Ovary (tissue), 7 donors: ENCODE measurements at regions not wholly inside any gene's neighbourhood (a gene's known extent, or its start where the extent isn't known, plus 50 kb on each side); places are given as distances from the start of the nearest gene placed in this dataset.

Source experiments
- DNase-seq, 5 donors: peaks; one replicate each; pipeline ENCODE4 v3.0.0-alpha.2; 2019 to 2020
- H3K27ac ChIP-seq, 2 donors: fragments of 200-600 bp; one replicate each; pipeline versions ENCODE4 v1.5.1 to v1.8.0; 2019 to 2022
- H3K27me3 ChIP-seq: fragments of 200-600 bp; one replicate; pipeline ENCODE4 v1.8.0; 2022
- H3K36me3 ChIP-seq: fragments of 200-600 bp; sonication (generic); one replicate; pipeline ENCODE4 v1.5.1; 2019
- H3K4me1 ChIP-seq: one replicate; pipeline ENCODE4 v1.8.1; 2013; ENCODE audit warnings: mild to moderate bottlenecking, moderate library complexity; ENCODE audit not compliant: insufficient read depth
- H3K4me3 ChIP-seq: fragments of 200-600 bp; sonication (generic); one replicate; pipeline ENCODE4 v1.5.1; 2017
- H3K9me3 ChIP-seq, 2 donors: fragments of 200-600 bp in 1 of 2; sonication (generic) in 1 of 2; one replicate each; pipeline versions ENCODE4 v1.5.1 to v1.8.1; 2013 to 2019; ENCODE audit warnings: mild to moderate bottlenecking in 1 of 2, moderate library complexity in 1 of 2
- EP300 ChIP-seq: sonication (generic); formaldehyde crosslinking; IDR thresholded peaks from one replicate; pipeline ENCODE4 v1.6.1; 2017; ENCODE audit warnings: antibody characterized with exemption
- POLR2A ChIP-seq: fragments of 450-650 bp; IDR thresholded peaks from one replicate; pipeline ENCODE4 v1.6.1; 2017; ENCODE audit warnings: antibody characterized with exemption, mild to moderate bottlenecking, moderate library complexity
- WGBS, 3 donors: extraction: QIAGEN DNeasy Blood & Tissue Kit in 1 of 3; methylation state at CpG; one replicate each; pipeline versions ENCODE4 v1.1.5 to v1.1.7; 2013 to 2017; 5-methylcytosine and 5-hydroxymethylcytosine counted together
- intact Hi-C, 4 donors: fragments of 100-400 bp; cut with DNase I; formaldehyde crosslinking; loops; one replicate each; pipeline versions ENCODE4 v1.11.0 to v1.15.1; 2022 to 2023
- TF ChIP-seq, protein P1 (sequence below), 3 donors: fragments of 450-650 bp in 2 of 3; fragments of 200-600 bp in 1 of 3; IDR thresholded peaks; one replicate each; pipeline versions ENCODE4 v1.5.1 to v1.8.0; 2016 to 2022; ENCODE audit warnings: antibody characterized with exemption in 3 of 3, mild to moderate bottlenecking in 1 of 3
- donor health status: DM: no; HTN: no; CAD: no; lungs with moderate emphysema.
- donor health status: DM: no; HTN: no; CAD: no.
- donor health status: Bipolar disorder and iron deficiency.
- donor health status: DM: no; HTN: no; CAD: no.
- donor health status: DM: yes; HTN: yes; CAD: no.

DNA sequence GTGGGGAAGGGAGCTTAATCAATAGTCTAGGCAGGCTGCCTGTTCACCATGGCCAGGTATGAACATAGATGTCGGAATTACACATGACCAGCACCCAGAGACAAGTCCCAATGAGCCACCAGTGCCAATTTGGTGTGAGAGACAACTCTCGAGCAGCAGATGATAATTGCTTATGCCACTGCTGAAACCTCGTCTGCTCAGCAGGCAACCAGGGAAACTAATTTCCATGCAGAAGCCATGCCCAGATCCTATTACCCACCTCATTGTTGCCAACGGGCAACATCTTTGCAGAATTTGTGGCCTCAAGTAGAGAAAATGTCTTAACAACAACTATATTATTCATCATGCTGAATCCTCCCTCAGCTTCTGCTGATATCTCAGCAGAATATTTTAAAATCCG, 84.9 kb downstream of the CGGBP1 start:
- TF ChIP-seq, protein P1, sequence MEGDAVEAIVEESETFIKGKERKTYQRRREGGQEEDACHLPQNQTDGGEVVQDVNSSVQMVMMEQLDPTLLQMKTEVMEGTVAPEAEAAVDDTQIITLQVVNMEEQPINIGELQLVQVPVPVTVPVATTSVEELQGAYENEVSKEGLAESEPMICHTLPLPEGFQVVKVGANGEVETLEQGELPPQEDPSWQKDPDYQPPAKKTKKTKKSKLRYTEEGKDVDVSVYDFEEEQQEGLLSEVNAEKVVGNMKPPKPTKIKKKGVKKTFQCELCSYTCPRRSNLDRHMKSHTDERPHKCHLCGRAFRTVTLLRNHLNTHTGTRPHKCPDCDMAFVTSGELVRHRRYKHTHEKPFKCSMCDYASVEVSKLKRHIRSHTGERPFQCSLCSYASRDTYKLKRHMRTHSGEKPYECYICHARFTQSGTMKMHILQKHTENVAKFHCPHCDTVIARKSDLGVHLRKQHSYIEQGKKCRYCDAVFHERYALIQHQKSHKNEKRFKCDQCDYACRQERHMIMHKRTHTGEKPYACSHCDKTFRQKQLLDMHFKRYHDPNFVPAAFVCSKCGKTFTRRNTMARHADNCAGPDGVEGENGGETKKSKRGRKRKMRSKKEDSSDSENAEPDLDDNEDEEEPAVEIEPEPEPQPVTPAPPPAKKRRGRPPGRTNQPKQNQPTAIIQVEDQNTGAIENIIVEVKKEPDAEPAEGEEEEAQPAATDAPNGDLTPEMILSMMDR (IDR thresholded peaks at IDR 0.05): no peak
- TF ChIP-seq POLR2A: no peak
- TF ChIP-seq EP300: no peak
- no peak overlapping the region for H3K27ac ChIP-seq
- no peaks in the 10 kb centered on the region for H3K27me3 ChIP-seq
- no peaks in the 10 kb centered on the region for H3K4me1 ChIP-seq
- H3K9me3 ChIP-seq: peaks cover 0 to 5% of the 10 kb centered on the region in 2 donors
- intact Hi-C loops: no loop called here
- no peak for DNase-seq
- no peaks in the 10 kb centered on the region for H3K36me3 ChIP-seq
- WGBS, 3 donors: 71 to 76% (median 74%) methylated on average over 5 of the region's 5 CpGs
- no peak overlapping the region for H3K4me3 ChIP-seq

DNA sequence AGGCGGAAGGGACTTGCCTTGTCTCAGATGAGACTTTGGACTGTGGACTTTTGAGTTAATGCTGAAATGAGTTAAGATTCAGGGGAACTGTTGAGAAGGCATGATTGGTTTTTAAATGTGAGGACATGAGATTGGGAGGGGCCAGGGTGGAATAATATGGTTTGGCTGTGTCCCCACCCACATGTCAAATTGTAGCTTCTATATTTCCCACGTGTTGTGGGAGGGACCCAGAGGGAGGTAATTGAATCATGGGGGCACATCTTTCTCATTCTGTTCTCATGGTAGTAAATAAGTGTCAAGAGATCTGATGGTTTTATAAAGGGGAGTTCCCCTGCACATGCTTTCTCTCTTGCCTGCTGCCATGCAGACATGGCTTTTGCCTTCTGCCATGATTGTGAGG, 89.2 kb downstream of the CGGBP1 start:
- Histone ChIP-seq H3K4me1 (no peaks in the 10 kb centered on the region), H3K9me3 (no peaks in the 10 kb centered on the region), H3K4me3 (no peak overlapping the region), H3K27ac (no peak overlapping the region), H3K27me3 (no peaks in the 10 kb centered on the region), H3K36me3 (no peaks in the 10 kb centered on the region)
- DNase-seq: no peak
- 56 to 63% (median 59%) methylated on average over 2 of the region's 2 CpGs for WGBS, 3 donors
- intact Hi-C loops: no loop called here
- TF ChIP-seq EP300 (no peak), POLR2A (no peak)
- TF ChIP-seq, protein P1 (IDR thresholded peaks at IDR 0.05): no peak

DNA sequence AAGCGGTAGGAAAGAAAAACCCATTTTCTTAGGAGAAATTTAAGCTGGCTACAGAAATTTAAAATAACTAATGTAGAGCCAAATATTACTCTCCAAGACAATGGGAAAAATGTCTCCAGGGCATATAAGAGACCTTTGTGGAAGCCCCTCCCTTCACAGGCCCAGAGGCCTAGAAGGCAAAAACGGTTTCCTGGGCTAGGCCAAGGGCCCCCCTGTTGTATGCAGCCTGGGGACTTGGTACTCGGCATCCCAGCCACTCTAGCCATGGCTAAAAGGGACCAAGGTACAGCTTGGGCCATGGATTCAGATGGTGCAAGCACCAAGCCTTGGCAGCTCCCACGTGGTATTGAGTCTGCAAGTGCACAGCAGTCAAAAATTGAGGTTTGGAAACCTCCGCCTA, 90.1 kb downstream of the CGGBP1 start:
- Histone ChIP-seq H3K27ac (no peak overlapping the region), H3K4me1 (no peaks in the 10 kb centered on the region), H3K27me3 (no peaks in the 10 kb centered on the region), H3K4me3 (no peak overlapping the region), H3K36me3 (no peaks in the 10 kb centered on the region), H3K9me3 (no peaks in the 10 kb centered on the region)
- TF ChIP-seq POLR2A (no peak), EP300 (no peak)
- TF ChIP-seq, protein P1 (IDR thresholded peaks at IDR 0.05): no peak
- intact Hi-C loops: no loop called here
- no peak for DNase-seq
- 83 to 88% (median 85%) methylated on average over 5 of the region's 5 CpGs for WGBS, 3 donors

DNA sequence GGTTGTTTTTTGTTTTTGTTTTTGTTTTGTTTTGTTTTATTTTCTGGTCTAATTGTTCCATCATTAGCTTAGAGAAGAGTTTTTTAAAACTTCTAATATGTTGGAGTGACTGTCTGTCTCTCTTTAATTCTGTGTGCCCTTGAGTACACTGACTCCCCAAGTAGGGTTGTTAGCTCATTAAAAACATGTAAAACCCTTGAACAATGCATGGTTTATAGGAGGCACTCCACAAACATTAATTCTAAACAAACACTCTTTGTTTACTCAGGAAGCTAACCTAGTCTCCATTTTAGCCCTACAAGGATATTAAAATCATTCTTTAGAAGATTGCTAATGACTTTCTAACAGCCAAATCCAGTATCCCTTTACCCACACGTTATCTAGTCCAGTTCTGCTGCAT, 100.5 kb downstream of the CGGBP1 start:
- no peak for TF ChIP-seq POLR2A
- 31 to 48% (median 48%) methylated on average over 1 of the region's 1 CpG for WGBS, 3 donors
- Histone ChIP-seq H3K27ac (no peak overlapping the region), H3K4me1 (no peaks in the 10 kb centered on the region), H3K36me3 (no peaks in the 10 kb centered on the region), H3K9me3 (no peaks in the 10 kb centered on the region), H3K4me3 (no peak overlapping the region), H3K27me3 (no peaks in the 10 kb centered on the region)
- no peak for DNase-seq
- intact Hi-C loops: no loop called here

DNA sequence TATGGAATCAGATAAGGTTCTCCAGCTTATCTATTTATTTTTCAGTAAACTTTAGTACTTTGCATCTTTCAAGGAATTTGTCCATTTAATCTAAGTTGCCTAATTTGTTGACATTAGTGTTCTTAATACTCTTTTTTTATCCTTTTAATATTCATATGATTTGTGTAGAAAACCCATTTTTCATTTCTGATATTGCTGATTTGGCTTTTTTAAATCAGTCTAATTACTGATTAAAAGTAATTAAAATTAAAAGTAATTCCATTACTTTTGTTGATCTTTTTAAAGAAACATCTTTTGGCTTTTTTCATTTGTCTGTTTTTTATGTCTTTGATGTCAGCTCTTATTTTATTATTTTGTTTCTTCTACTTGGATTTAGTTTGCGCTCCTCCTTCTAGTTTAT, 101.2 kb downstream of the CGGBP1 start:
- TF ChIP-seq EP300 (no peak), POLR2A (no peak)
- TF ChIP-seq, protein P1 (IDR thresholded peaks at IDR 0.05): no peak
- WGBS, 3 donors: 87% methylated on average over 1 of the region's 1 CpG
- no peak overlapping the region for H3K27ac ChIP-seq
- intact Hi-C loops: no loop called here
- H3K27me3 ChIP-seq: no peaks in the 10 kb centered on the region
- H3K4me3 ChIP-seq: no peak overlapping the region
- H3K9me3 ChIP-seq: no peaks in the 10 kb centered on the region
- H3K4me1 ChIP-seq: no peaks in the 10 kb centered on the region
- H3K36me3 ChIP-seq: no peaks in the 10 kb centered on the region
- no peak for DNase-seq
